HEK293 (cell line): ENCODE measurements at regions not wholly inside any gene's neighbourhood (a gene's known extent, or its start where the extent isn't known, plus 50 kb on each side); places are given as distances from the start of the nearest gene placed in this dataset.

Source experiments
- CTCF ChIA-PET: fragments of 350-600 bp; formaldehyde crosslinking; extraction: SDS; loops from one replicate; lab custom pipeline; 2021; ENCODE audit warnings: antibody characterized with exemption; lab: Yijun Ruan, JAX
- POLR2A ChIA-PET: fragments of 300-600 bp; formaldehyde crosslinking; extraction: SDS; loops from one replicate; lab custom pipeline; 2020; ENCODE audit warnings: antibody characterized with exemption, inconsistent platforms; lab: Yijun Ruan, JAX
- H3K27ac ChIP-seq: fragments of 200-500 bp; sonication (Bioruptor generic); 2 replicates; pipeline ENCODE4 v1.5.1; 2014; ENCODE audit warnings: low read depth, low read length, control low read depth, inconsistent platforms; ENCODE audit errors: extremely low read depth
- H3K36me3 ChIP-seq, 2 experiments: fragments of 200-500 bp in 1 of 2; sonication (Bioruptor generic) in 1 of 2; 1 replicate in 1 of 2; 2 replicates in 1 of 2; pipeline ENCODE4 v1.5.1; 2014 to 2017; ENCODE audit warnings: inconsistent platforms in 2 of 2, low read length in 2 of 2; ENCODE audit not compliant: control insufficient read depth in 2 of 2, insufficient read depth in 1 of 2
- H3K4me1 ChIP-seq: fragments of 200-500 bp; sonication (Bioruptor generic); 2 replicates; pipeline ENCODE4 v1.5.1; 2014; ENCODE audit warnings: mild to moderate bottlenecking, low read length, inconsistent platforms; ENCODE audit not compliant: control insufficient read depth, insufficient read depth
- H3K4me3 ChIP-seq: 2 replicates; pipeline ENCODE4 v1.5.1; 2011; ENCODE audit warnings: low read depth, mild to moderate bottlenecking, control low read depth, low read length, moderate library complexity
- H3K9me3 ChIP-seq: fragments of 200-500 bp; sonication (Bioruptor generic); 2 replicates; pipeline ENCODE4 v1.5.1; 2014; ENCODE audit warnings: low read depth, low read length, inconsistent platforms; ENCODE audit not compliant: control insufficient read depth, insufficient read depth
- FEZF1 ChIP-seq: fragments of 450-650 bp; formaldehyde crosslinking; IDR thresholded peaks from 2 replicates; pipeline ENCODE4 v1.5.1; 2016; ENCODE audit warnings: missing biosample characterization, missing genetic modification characterization
- TCF7L2 ChIP-seq: IDR thresholded peaks from 2 replicates; pipeline ENCODE4 v1.6.1; 2011; ENCODE audit warnings: low read depth, mild to moderate bottlenecking, inconsistent platforms, low read length, moderate library complexity, borderline replicate concordance
- ZBTB1 ChIP-seq: fragments of 450-650 bp; formaldehyde crosslinking; IDR thresholded peaks from 2 replicates; pipeline ENCODE4 v1.5.1; 2016; ENCODE audit warnings: missing biosample characterization, missing genetic modification characterization
- ZBTB48 ChIP-seq: fragments of 450-650 bp; formaldehyde crosslinking; IDR thresholded peaks from 2 replicates; pipeline ENCODE4 v1.5.1; 2016; ENCODE audit warnings: missing biosample characterization, missing genetic modification characterization
- ZFHX2 ChIP-seq: fragments of 450-650 bp; formaldehyde crosslinking; conservative IDR thresholded peaks from 2 replicates; pipeline ENCODE4 v1.5.1; 2016; ENCODE audit warnings: missing biosample characterization, missing genetic modification characterization
- ZNF248 ChIP-seq: fragments of 450-650 bp; formaldehyde crosslinking; IDR thresholded peaks from 2 replicates; pipeline ENCODE4 v1.5.1; 2017; ENCODE audit warnings: missing biosample characterization, missing genetic modification characterization
- ZNF366 ChIP-seq: fragments of 450-650 bp; formaldehyde crosslinking; conservative IDR thresholded peaks from 2 replicates; pipeline ENCODE4 v1.5.1; 2016; ENCODE audit warnings: missing biosample characterization, missing genetic modification characterization
- ZNF404 ChIP-seq: fragments of 450-650 bp; formaldehyde crosslinking; IDR thresholded peaks from 2 replicates; pipeline ENCODE4 v1.5.1; 2017; ENCODE audit warnings: missing biosample characterization, missing genetic modification characterization
- ZNF423 ChIP-seq: fragments of 450-650 bp; formaldehyde crosslinking; IDR thresholded peaks from 2 replicates; pipeline ENCODE4 v1.5.1; 2016; ENCODE audit warnings: missing biosample characterization, missing genetic modification characterization
- ZNF426 ChIP-seq: fragments of 450-650 bp; formaldehyde crosslinking; IDR thresholded peaks from 2 replicates; pipeline ENCODE4 v1.5.1; 2017; ENCODE audit warnings: missing biosample characterization, missing genetic modification characterization, mild to moderate bottlenecking, inconsistent platforms, moderate library complexity
- ZNF48 ChIP-seq: fragments of 450-650 bp; formaldehyde crosslinking; IDR thresholded peaks from 2 replicates; pipeline ENCODE4 v1.5.1; 2016; ENCODE audit warnings: missing biosample characterization, missing genetic modification characterization
- ZNF624 ChIP-seq: fragments of 450-650 bp; formaldehyde crosslinking; IDR thresholded peaks from 2 replicates; pipeline ENCODE4 v1.5.1; 2017; ENCODE audit warnings: missing biosample characterization, missing genetic modification characterization
- ZNF701 ChIP-seq: fragments of 450-650 bp; formaldehyde crosslinking; IDR thresholded peaks from 2 replicates; pipeline ENCODE4 v1.5.1; 2016; ENCODE audit warnings: missing biosample characterization, missing genetic modification characterization
- TF ChIP-seq, protein P1 (sequence below): fragments of 450-650 bp; formaldehyde crosslinking; IDR thresholded peaks from 2 replicates; pipeline ENCODE4 v1.5.1; 2017; ENCODE audit warnings: missing biosample characterization, missing genetic modification characterization
- TF ChIP-seq, protein P2 (sequence below): fragments of 450-650 bp; formaldehyde crosslinking; IDR thresholded peaks from 2 replicates; pipeline ENCODE4 v1.5.1; 2017; ENCODE audit warnings: missing biosample characterization, mild to moderate bottlenecking, missing genetic modification characterization, moderate library complexity
- TF ChIP-seq, protein P3 (sequence below): fragments of 450-650 bp; formaldehyde crosslinking; IDR thresholded peaks from 2 replicates; pipeline ENCODE4 v1.5.1; 2016; ENCODE audit warnings: missing biosample characterization, missing genetic modification characterization
- TF ChIP-seq, protein P4 (sequence below): fragments of 450-650 bp; formaldehyde crosslinking; IDR thresholded peaks from 2 replicates; pipeline ENCODE4 v1.5.1; 2016; ENCODE audit warnings: missing biosample characterization, missing genetic modification characterization
- TF ChIP-seq, protein P5 (sequence below): fragments of 450-650 bp; IDR thresholded peaks from 2 replicates; pipeline ENCODE4 v1.5.1; 2018; ENCODE audit warnings: missing biosample characterization, missing genetic modification characterization

DNA sequence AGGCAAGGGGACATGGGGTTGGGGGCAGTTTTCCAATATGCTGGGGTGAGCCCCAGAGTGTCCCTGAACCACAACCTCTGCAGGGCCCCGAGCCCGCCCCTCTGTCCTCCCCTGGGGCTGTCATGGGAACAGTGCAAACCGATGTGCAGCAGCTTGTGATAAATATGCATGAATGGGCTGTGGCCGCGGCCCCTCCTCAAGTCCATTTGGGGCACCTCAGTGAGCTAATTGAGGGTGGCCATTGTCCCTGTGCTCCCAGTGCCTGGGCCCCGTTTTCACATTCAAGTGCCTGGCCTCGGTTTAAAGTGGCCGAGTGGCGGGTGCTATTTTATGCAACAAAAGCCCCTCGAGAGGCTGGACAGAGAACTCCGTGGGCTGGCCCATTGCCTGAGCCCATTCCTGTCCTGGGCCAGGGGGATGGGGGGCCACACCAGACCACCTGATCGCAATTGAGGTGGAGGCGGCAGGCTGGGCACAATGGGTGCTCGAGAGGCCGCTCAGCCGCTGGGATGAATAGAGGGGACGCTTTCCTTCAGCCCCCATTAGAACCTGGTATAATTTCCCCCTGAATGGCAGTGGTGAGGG, 193.7 kb downstream of the FOXD2 start:
- POLR2A ChIA-PET, result no interaction called here

DNA sequence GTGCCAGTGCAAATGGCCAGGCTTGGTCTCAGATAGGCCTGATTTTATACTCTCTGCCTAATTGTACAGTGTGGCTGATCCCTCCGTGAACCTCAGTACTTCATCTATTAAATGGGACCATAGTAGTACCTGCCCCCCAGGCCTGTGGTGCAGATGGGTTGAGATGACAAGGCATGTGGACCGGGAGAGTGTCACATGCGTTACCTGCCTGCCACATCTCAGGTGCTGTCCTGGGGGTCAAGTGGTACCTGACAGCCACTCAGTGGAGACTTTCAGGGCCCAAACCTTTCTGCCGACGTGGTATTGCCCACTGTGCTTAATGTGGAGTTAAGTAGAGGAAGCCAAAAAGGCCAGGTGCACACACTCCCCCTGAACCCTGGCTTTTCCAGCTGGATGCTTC, 197.3 kb downstream of the FOXD2 start:
- no peak overlapping the region for H3K4me3 ChIP-seq
- H3K9me3 ChIP-seq, result no peaks in the 10 kb centered on the region
- TF ChIP-seq, protein P1, sequence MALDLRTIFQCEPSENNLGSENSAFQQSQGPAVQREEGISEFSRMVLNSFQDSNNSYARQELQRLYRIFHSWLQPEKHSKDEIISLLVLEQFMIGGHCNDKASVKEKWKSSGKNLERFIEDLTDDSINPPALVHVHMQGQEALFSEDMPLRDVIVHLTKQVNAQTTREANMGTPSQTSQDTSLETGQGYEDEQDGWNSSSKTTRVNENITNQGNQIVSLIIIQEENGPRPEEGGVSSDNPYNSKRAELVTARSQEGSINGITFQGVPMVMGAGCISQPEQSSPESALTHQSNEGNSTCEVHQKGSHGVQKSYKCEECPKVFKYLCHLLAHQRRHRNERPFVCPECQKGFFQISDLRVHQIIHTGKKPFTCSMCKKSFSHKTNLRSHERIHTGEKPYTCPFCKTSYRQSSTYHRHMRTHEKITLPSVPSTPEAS (tag by site-specific recombination), result no peak
- TF ChIP-seq, protein P2, sequence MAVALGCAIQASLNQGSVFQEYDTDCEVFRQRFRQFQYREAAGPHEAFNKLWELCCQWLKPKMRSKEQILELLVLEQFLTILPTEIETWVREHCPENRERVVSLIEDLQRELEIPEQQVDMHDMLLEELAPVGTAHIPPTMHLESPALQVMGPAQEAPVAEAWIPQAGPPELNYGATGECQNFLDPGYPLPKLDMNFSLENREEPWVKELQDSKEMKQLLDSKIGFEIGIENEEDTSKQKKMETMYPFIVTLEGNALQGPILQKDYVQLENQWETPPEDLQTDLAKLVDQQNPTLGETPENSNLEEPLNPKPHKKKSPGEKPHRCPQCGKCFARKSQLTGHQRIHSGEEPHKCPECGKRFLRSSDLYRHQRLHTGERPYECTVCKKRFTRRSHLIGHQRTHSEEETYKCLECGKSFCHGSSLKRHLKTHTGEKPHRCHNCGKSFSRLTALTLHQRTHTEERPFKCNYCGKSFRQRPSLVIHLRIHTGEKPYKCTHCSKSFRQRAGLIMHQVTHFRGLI, result no peak
- TF ChIP-seq ZNF366 (tag by site-specific recombination) (no peak), ZNF701 (tag by site-specific recombination) (no peak), ZNF48 (no peak), ZNF404 (tag by site-specific recombination) (no peak), ZFHX2 (tag by site-specific recombination) (no peak), ZNF624 (tag by site-specific recombination) (no peak), ZNF426 (tag by site-specific recombination) (no peak), ZBTB48 (no peak)
- no peaks in the 10 kb centered on the region for H3K4me1 ChIP-seq
- ChIA-PET CTCF (interaction anchor here (0.7 kb wide), 1 partner anchor 444 kb away, joined by 3 read pairs; no protein-coding TSS in a partner anchor), POLR2A (no interaction called here)
- H3K36me3 ChIP-seq, result no peaks in the 10 kb centered on the region
- H3K27ac ChIP-seq, result no peak overlapping the region

More for the DNA sequence above, 193.7 kb downstream of the FOXD2 start:
- Histone ChIP-seq H3K27ac (no peak overlapping the region), H3K9me3 (no peaks in the 10 kb centered on the region), H3K4me1 (no peaks in the 10 kb centered on the region), H3K4me3 (no peak overlapping the region), H3K36me3 (no peaks in the 10 kb centered on the region)
- CTCF ChIA-PET, result interaction anchor here (0.6 kb wide), 1 partner anchor 196 kb away, joined by 3 read pairs; no protein-coding TSS in a partner anchor
- TF ChIP-seq ZNF248 (tag by site-specific recombination) (no peak), ZBTB1 (no peak), ZNF423 (tag by site-specific recombination) (no peak)
- TF ChIP-seq, protein P3, sequence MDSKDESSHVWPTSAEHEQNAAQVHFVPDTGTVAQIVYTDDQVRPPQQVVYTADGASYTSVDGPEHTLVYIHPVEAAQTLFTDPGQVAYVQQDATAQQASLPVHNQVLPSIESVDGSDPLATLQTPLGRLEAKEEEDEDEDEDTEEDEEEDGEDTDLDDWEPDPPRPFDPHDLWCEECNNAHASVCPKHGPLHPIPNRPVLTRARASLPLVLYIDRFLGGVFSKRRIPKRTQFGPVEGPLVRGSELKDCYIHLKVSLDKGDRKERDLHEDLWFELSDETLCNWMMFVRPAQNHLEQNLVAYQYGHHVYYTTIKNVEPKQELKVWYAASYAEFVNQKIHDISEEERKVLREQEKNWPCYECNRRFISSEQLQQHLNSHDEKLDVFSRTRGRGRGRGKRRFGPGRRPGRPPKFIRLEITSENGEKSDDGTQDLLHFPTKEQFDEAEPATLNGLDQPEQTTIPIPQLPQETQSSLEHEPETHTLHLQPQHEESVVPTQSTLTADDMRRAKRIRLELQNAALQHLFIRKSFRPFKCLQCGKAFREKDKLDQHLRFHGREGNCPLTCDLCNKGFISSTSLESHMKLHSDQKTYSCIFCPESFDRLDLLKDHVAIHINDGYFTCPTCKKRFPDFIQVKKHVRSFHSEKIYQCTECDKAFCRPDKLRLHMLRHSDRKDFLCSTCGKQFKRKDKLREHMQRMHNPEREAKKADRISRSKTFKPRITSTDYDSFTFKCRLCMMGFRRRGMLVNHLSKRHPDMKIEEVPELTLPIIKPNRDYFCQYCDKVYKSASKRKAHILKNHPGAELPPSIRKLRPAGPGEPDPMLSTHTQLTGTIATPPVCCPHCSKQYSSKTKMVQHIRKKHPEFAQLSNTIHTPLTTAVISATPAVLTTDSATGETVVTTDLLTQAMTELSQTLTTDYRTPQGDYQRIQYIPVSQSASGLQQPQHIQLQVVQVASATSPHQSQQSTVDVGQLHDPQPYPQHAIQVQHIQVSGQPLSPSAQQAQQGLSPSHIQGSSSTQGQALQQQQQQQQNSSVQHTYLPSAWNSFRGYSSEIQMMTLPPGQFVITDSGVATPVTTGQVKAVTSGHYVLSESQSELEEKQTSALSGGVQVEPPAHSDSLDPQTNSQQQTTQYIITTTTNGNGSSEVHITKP (tag by site-specific recombination), result no peak

DNA sequence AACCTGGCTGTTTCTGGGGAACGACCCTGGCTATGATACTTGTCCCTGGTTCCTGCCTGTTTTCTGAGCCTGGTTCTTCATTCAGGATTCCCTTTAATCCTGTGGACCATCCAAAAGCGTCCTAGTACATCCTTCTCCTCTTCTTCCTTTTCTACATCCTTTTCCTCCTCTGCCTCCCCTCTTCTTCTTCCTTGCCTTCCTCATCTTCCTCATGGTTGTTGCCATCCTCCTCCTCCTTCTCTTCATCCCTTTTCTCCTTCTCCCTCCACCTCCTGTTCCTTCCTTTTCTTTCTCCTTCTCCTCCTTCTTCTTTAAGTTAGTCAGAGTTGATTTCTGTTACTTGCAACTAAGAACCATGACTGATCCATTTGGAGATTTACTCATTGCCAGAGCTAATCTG, 197.8 kb downstream of the FOXD2 start:
- ChIA-PET POLR2A (no interaction called here), CTCF (interaction anchor here (0.7 kb wide), 3 partner anchors 8 to 445 kb away, joined by 3 to 6 read pairs (median 3); no protein-coding TSS in a partner anchor)
- Histone ChIP-seq H3K27ac (no peak overlapping the region), H3K4me3 (no peak overlapping the region), H3K9me3 (no peaks in the 10 kb centered on the region), H3K4me1 (no peaks in the 10 kb centered on the region), H3K36me3 (no peaks in the 10 kb centered on the region)
- peak; percentile 53; the same call in 1 of the 2 replicates for TF ChIP-seq ZNF366 (tag by site-specific recombination)
- no peak for TF ChIP-seq FEZF1 (tag by site-specific recombination)
- TF ChIP-seq, protein P4, sequence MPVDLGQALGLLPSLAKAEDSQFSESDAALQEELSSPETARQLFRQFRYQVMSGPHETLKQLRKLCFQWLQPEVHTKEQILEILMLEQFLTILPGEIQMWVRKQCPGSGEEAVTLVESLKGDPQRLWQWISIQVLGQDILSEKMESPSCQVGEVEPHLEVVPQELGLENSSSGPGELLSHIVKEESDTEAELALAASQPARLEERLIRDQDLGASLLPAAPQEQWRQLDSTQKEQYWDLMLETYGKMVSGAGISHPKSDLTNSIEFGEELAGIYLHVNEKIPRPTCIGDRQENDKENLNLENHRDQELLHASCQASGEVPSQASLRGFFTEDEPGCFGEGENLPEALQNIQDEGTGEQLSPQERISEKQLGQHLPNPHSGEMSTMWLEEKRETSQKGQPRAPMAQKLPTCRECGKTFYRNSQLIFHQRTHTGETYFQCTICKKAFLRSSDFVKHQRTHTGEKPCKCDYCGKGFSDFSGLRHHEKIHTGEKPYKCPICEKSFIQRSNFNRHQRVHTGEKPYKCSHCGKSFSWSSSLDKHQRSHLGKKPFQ, result no peak
- TF ChIP-seq TCF7L2, result no peak
- TF ChIP-seq, protein P5, sequence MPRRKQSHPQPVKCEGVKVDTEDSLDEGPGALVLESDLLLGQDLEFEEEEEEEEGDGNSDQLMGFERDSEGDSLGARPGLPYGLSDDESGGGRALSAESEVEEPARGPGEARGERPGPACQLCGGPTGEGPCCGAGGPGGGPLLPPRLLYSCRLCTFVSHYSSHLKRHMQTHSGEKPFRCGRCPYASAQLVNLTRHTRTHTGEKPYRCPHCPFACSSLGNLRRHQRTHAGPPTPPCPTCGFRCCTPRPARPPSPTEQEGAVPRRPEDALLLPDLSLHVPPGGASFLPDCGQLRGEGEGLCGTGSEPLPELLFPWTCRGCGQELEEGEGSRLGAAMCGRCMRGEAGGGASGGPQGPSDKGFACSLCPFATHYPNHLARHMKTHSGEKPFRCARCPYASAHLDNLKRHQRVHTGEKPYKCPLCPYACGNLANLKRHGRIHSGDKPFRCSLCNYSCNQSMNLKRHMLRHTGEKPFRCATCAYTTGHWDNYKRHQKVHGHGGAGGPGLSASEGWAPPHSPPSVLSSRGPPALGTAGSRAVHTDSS (tag by site-specific recombination), result peak; percentile 81
